Spleen (tissue), 7 donors: ENCODE measurements at regions not wholly inside any gene's neighbourhood (a gene's known extent, or its start where the extent isn't known, plus 50 kb on each side); places are given as distances from the start of the nearest gene placed in this dataset.

Source experiments
- CTCF ChIP-seq, 11 experiments: fragments of 200-600 bp in 7 of 11; fragments of 450-650 bp in 4 of 11; sonication (generic) in 4 of 11; IDR thresholded peaks in 8 of 11; conservative IDR thresholded peaks in 3 of 11; 1 replicate in 7 of 11; 2 replicates in 4 of 11; pipeline versions ENCODE4 v1.4.0 to v1.8.0; 2016 to 2021; ENCODE audit warnings: antibody characterized with exemption in 11 of 11, inconsistent platforms in 4 of 11, mild to moderate bottlenecking in 1 of 11
- POLR2AphosphoS5 ChIP-seq, 3 donors: sonication (generic); formaldehyde crosslinking; IDR thresholded peaks; one replicate each; pipeline ENCODE4 v1.5.1; 2017; ENCODE audit warnings: antibody characterized with exemption in 3 of 3
- donor health status: DM: no; HTN: no; CAD: no; lungs with moderate emphysema.
- donor health status: DM: no; HTN: no; CAD: no.
- donor health status: DM: no; HTN: no; CAD: no.

DNA sequence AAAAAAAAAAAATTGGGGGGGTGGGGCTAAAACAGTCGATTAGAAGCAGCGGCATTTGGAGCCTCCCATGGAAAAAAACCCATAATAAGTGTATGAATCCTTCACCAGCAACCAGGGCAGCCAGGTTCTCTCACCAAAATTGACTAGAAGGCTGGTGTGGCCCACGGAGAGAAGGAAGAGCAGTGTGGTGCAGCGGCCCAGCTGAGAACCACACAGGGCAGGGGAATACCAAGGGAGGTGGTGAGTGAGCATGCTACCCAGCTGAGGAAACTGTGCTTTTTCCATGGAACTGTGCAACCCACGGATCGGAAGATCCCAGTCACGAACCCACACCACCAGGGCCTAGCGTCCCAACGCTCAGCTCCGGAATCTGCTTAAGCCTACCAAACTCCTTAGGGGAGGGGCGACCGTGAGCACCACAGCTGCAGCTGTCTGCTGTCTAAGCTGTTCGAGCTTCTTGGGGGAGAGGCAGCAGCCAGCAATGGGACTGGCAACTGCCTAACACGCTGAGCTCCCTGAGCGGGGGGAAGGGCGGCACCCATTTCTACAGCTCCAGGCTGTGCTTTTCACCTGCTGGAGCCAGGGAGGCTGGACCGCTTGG, 1037.2 kb upstream of the ACVR2A start:
- no peak for TF ChIP-seq CTCF (IDR thresholded peaks at IDR 0.05 in 8 of 11, conservative IDR thresholded peaks at IDR 0.05 in 3 of 11)
- TF ChIP-seq POLR2AphosphoS5 (IDR thresholded peaks at IDR 0.05): no peak
